ENCODE measurements at regions not wholly inside any gene's neighbourhood (a gene's known extent, or its start where the extent isn't known, plus 50 kb on each side); places are given as distances from the start of the nearest gene placed in this dataset.

DNA sequence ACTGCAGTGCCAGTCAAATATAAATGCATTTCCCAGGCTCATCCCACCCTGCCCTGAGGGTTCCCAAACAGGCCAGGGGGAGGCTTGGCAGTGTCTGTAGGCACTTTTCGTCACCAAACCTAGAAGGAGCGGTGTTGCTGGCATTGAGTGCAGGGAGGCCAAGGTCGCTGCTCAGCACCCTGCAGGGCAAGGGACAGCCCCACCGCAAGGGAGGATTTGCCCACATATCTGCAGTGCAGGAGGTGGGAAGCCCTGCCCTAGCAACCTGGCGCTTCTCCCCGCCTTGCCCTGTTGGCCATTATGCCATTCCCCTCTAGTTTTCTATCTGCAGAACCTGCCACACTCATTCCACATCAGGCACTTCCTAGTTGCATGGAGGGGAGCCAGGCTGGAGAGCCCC lies 327.8 kb upstream of the ADCY2 start:
- TF ChIP-seq, protein P1, sequence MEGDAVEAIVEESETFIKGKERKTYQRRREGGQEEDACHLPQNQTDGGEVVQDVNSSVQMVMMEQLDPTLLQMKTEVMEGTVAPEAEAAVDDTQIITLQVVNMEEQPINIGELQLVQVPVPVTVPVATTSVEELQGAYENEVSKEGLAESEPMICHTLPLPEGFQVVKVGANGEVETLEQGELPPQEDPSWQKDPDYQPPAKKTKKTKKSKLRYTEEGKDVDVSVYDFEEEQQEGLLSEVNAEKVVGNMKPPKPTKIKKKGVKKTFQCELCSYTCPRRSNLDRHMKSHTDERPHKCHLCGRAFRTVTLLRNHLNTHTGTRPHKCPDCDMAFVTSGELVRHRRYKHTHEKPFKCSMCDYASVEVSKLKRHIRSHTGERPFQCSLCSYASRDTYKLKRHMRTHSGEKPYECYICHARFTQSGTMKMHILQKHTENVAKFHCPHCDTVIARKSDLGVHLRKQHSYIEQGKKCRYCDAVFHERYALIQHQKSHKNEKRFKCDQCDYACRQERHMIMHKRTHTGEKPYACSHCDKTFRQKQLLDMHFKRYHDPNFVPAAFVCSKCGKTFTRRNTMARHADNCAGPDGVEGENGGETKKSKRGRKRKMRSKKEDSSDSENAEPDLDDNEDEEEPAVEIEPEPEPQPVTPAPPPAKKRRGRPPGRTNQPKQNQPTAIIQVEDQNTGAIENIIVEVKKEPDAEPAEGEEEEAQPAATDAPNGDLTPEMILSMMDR (IDR thresholded peaks at IDR 0.05): no peak
- TF ChIP-seq POLR2A (IDR thresholded peaks at IDR 0.05): no peak
- TF ChIP-seq POLR2AphosphoS5 (IDR thresholded peaks at IDR 0.05): no peak

Measured in prostate gland (tissue), 2 donors.